GM23338 (cell line): ENCODE measurements at regions not wholly inside any gene's neighbourhood (a gene's known extent, or its start where the extent isn't known, plus 50 kb on each side); places are given as distances from the start of the nearest gene placed in this dataset.

Source experiments
- ATAC-seq: fragments of 200-7000 bp; cut with Tn5 transposase; 3 replicates; pipeline ENCODE4 v1.9.1; 2020
- DNase-seq: peaks from one replicate; pipeline ENCODE4 v3.0.0-alpha.2; 2015; ENCODE audit warnings: low spot score
- H2AFZ ChIP-seq: fragments of 200-600 bp; sonication (generic); 2 replicates; pipeline ENCODE4 v1.8.0; 2016; ENCODE audit warnings: antibody characterized with exemption, mild to moderate bottlenecking, moderate library complexity
- H3F3A ChIP-seq: fragments of 200-600 bp; sonication (generic); replicated peaks from 2 replicates; pipeline ENCODE4 v1.8.0; 2017; ENCODE audit warnings: antibody characterized with exemption, mixed run types, low read depth
- H3K27ac ChIP-seq: fragments of 200-600 bp; sonication (generic); 2 replicates; pipeline ENCODE4 v1.6.1; 2016; ENCODE audit warnings: low read depth
- H3K27me3 ChIP-seq: fragments of 200-600 bp; sonication (generic); 2 replicates; pipeline ENCODE4 v1.8.0; 2016; ENCODE audit warnings: mild to moderate bottlenecking, mixed run types, moderate library complexity; ENCODE audit not compliant: insufficient read depth
- H3K36me3 ChIP-seq: fragments of 200-600 bp; sonication (generic); 2 replicates; pipeline ENCODE4 v1.8.0; 2016; ENCODE audit warnings: mild to moderate bottlenecking; ENCODE audit not compliant: insufficient read depth
- H3K4me1 ChIP-seq: fragments of 200-600 bp; sonication (generic); 2 replicates; pipeline ENCODE4 v1.8.0; 2016; ENCODE audit warnings: mild to moderate bottlenecking, moderate library complexity; ENCODE audit not compliant: insufficient read depth
- H3K4me2 ChIP-seq: fragments of 200-600 bp; sonication (generic); 2 replicates; pipeline ENCODE4 v1.7.1; 2017; ENCODE audit warnings: mixed run types
- H3K4me3 ChIP-seq: fragments of 200-600 bp; sonication (generic); 2 replicates; pipeline ENCODE4 v1.6.1; 2016; ENCODE audit warnings: mixed run types
- H3K79me2 ChIP-seq: fragments of 200-600 bp; sonication (generic); replicated peaks from 2 replicates; pipeline ENCODE4 v1.8.0; 2017; ENCODE audit warnings: mild to moderate bottlenecking; ENCODE audit not compliant: insufficient read depth
- H3K9me2 ChIP-seq: fragments of 200-600 bp; sonication (generic); 2 replicates; pipeline ENCODE4 v1.8.0; 2017; ENCODE audit not compliant: insufficient read depth
- H4K20me1 ChIP-seq: fragments of 200-600 bp; sonication (generic); replicated peaks from 2 replicates; pipeline ENCODE4 v1.8.0; 2017; ENCODE audit warnings: mild to moderate bottlenecking; ENCODE audit not compliant: insufficient read depth
- H3K27ac Mint-ChIP-seq: 2 replicates; pipeline ENCODE4 v1.8.0; 2020; ENCODE audit warnings: inconsistent platforms, mild to moderate bottlenecking, moderate library complexity, mixed read lengths
- H3K27me3 Mint-ChIP-seq: 3 replicates; pipeline ENCODE4 v1.8.0; 2022; ENCODE audit warnings: low read depth, mild to moderate bottlenecking, moderate library complexity, mixed read lengths, inconsistent platforms; ENCODE audit not compliant: insufficient read depth, poor library complexity
- H3K36me3 Mint-ChIP-seq: 3 replicates; pipeline ENCODE4 v1.8.0; 2021; ENCODE audit warnings: low read depth, mild to moderate bottlenecking, inconsistent platforms, moderate library complexity, mixed read lengths
- H3K4me1 Mint-ChIP-seq: 3 replicates; pipeline ENCODE4 v1.8.0; 2020; ENCODE audit warnings: mild to moderate bottlenecking, inconsistent platforms, mixed read lengths
- H3K4me3 Mint-ChIP-seq: 3 replicates; pipeline ENCODE4 v1.8.0; 2021; ENCODE audit warnings: moderate library complexity, mild to moderate bottlenecking, inconsistent platforms, mixed read lengths
- H3K9me3 Mint-ChIP-seq: 3 replicates; pipeline ENCODE4 v1.8.0; 2020; ENCODE audit warnings: moderate library complexity, mild to moderate bottlenecking, inconsistent platforms, mixed read lengths
- EZH2 ChIP-seq: fragments of 200-600 bp; sonication (generic); IDR thresholded peaks from one replicate; pipeline ENCODE4 v1.8.0; 2017; ENCODE audit warnings: antibody characterized with exemption, mild to moderate bottlenecking, low read depth; ENCODE audit not compliant: unreplicated experiment
- POLR2AphosphoS5 ChIP-seq: IDR thresholded peaks from 2 replicates; pipeline ENCODE4 v1.6.1; 2016; ENCODE audit warnings: antibody characterized with exemption, low read depth
- STAT1 ChIP-seq: IDR thresholded peaks from one replicate; pipeline ENCODE4 v1.6.1; 2016; ENCODE audit warnings: antibody characterized with exemption; ENCODE audit not compliant: unreplicated experiment
- ZNF114 ChIP-seq: fragments of 250-450 bp; sonication (Bioruptor Pico); IDR thresholded peaks from 2 replicates; pipeline ENCODE4 v1.5.0; 2020; ENCODE audit warnings: mild to moderate bottlenecking, moderate library complexity
- ZNF331 ChIP-seq: fragments of 250-450 bp; sonication (Bioruptor Pico); IDR thresholded peaks from 2 replicates; pipeline ENCODE4 v1.5.0; 2020; ENCODE audit warnings: low read depth, mild to moderate bottlenecking, moderate library complexity
- TF ChIP-seq, protein P1 (sequence below), 2 experiments: fragments of 200-600 bp in 1 of 2; sonication (generic) in 1 of 2; conservative IDR thresholded peaks; 2 replicates each; pipeline versions ENCODE4 v1.5.1 to v1.6.1; 2016 to 2017; ENCODE audit warnings: antibody characterized with exemption in 2 of 2, low read depth in 2 of 2, mild to moderate bottlenecking in 2 of 2, moderate library complexity in 1 of 2
- TF ChIP-seq, protein P2 (sequence below): fragments of 250-450 bp; sonication (Bioruptor Pico); IDR thresholded peaks from 2 replicates; pipeline ENCODE4 v1.5.0; 2020; ENCODE audit warnings: mild to moderate bottlenecking, moderate library complexity
- TF ChIP-seq, protein P3 (sequence below): IDR thresholded peaks from 2 replicates; pipeline ENCODE4 v1.6.1; 2016; ENCODE audit warnings: antibody characterized with exemption

DNA sequence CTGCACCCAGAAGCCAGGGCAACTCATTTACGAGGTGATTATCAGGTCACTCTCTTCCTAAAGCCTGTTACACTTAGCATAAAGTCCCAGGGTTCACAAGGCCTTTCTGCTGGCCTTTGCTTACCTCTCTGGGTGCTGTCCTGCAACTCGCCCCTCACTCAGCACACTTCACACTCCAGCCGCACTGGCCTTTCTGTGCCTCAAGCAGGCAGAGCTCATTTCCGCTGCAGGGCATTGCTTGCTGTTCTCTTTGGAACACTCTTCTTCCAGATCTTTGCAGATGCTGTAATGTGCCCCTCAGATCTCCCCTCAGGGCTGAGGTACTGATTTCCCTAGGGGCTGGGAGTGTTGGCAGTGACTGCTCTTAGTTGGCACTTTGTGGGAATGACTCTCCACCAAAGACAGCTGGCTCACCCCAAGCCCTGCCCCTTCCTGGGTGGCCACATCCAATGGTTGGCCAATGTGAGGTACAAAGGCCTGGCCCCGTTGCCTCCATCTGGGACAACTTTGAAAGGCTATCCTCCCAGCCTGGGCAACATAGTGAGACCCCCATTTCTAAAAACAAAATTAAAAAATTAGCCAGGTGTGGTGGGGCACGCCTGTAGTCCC lies 50.8 kb upstream of the SSBP3 start:
- Histone ChIP-seq H3F3A (peaks cover 4% of the 10 kb centered on the region; the same call in 1 of the 2 replicates), H2AFZ (peak overlapping the region; percentile 92), H3K9me2 (no peaks in the 10 kb centered on the region), H3K27ac (no peak overlapping the region), H4K20me1 (no peaks in the 10 kb centered on the region), H3K27me3 (no peaks in the 10 kb centered on the region), H3K36me3 (no peaks in the 10 kb centered on the region; the same call in 1 of the 2 replicates), H3K4me3 (no peak overlapping the region), H3K4me1 (peaks cover 18% of the 10 kb centered on the region), H3K4me2 (no peak overlapping the region), H3K79me2 (no peaks in the 10 kb centered on the region)
- H3K36me3 Mint-ChIP-seq, result no peaks in the 10 kb centered on the region
- DNase-seq (no peak), ATAC-seq (no peak)
- H3K9me3 Mint-ChIP-seq, result no peaks in the 10 kb centered on the region
- peaks cover 21% of the 10 kb centered on the region for H3K27me3 Mint-ChIP-seq
- no peak overlapping the region for H3K4me3 Mint-ChIP-seq
- no peak for TF ChIP-seq ZNF331 (CRISPR knock-in tag)
- H3K4me1 Mint-ChIP-seq, result peaks cover 33% of the 10 kb centered on the region
- H3K27ac Mint-ChIP-seq, result no peak overlapping the region

DNA sequence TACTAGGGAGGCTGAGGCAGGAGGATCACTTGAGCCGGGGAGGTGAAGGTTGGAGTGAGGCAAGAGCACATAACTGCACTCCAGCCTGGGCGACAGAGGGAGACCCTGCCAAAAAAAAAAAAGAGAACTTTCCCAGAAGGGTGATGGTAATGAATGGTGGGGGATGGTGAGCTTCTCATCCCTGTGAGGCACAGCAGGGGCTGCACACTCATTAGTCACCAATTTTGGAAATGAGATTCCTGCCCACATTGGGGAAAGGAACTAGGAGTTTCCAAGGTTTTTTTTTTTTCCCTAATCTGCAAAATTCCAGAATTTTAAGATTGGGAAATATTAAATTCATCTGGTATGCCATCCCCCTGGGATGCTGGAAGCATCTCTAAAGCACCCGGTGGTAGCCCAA lies 50.2 kb upstream of the SSBP3 start:
- Histone ChIP-seq H2AFZ (peak overlapping the region; percentile 92; the same call in 1 of the 2 replicates), H3K9me2 (no peaks in the 10 kb centered on the region), H3K4me1 (peaks cover 13% of the 10 kb centered on the region), H3K79me2 (no peaks in the 10 kb centered on the region), H3K36me3 (no peaks in the 10 kb centered on the region; the same call in 1 of the 2 replicates), H3K4me3 (no peak overlapping the region), H3K27me3 (no peaks in the 10 kb centered on the region), H4K20me1 (no peaks in the 10 kb centered on the region), H3K27ac (no peak overlapping the region), H3F3A (peaks cover 4% of the 10 kb centered on the region; the same call in 1 of the 2 replicates), H3K4me2 (no peak overlapping the region)
- Mint-ChIP-seq H3K36me3 (no peaks in the 10 kb centered on the region), H3K9me3 (no peaks in the 10 kb centered on the region), H3K27me3 (peaks cover 17% of the 10 kb centered on the region), H3K27ac (no peak overlapping the region), H3K4me1 (peaks cover 27% of the 10 kb centered on the region), H3K4me3 (no peak overlapping the region)
- DNase-seq, result no peak
- ATAC-seq, result no peak
- TF ChIP-seq ZNF114 (CRISPR knock-in tag) (no peak), EZH2 (no peak), STAT1 (no peak), POLR2AphosphoS5 (no peak), ZNF331 (CRISPR knock-in tag) (no peak)
- TF ChIP-seq, protein P1, sequence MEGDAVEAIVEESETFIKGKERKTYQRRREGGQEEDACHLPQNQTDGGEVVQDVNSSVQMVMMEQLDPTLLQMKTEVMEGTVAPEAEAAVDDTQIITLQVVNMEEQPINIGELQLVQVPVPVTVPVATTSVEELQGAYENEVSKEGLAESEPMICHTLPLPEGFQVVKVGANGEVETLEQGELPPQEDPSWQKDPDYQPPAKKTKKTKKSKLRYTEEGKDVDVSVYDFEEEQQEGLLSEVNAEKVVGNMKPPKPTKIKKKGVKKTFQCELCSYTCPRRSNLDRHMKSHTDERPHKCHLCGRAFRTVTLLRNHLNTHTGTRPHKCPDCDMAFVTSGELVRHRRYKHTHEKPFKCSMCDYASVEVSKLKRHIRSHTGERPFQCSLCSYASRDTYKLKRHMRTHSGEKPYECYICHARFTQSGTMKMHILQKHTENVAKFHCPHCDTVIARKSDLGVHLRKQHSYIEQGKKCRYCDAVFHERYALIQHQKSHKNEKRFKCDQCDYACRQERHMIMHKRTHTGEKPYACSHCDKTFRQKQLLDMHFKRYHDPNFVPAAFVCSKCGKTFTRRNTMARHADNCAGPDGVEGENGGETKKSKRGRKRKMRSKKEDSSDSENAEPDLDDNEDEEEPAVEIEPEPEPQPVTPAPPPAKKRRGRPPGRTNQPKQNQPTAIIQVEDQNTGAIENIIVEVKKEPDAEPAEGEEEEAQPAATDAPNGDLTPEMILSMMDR (conservative IDR thresholded peaks at IDR 0.05; ENCODE audit: low read depth in 2 of 2), result no peak
- TF ChIP-seq, protein P2, sequence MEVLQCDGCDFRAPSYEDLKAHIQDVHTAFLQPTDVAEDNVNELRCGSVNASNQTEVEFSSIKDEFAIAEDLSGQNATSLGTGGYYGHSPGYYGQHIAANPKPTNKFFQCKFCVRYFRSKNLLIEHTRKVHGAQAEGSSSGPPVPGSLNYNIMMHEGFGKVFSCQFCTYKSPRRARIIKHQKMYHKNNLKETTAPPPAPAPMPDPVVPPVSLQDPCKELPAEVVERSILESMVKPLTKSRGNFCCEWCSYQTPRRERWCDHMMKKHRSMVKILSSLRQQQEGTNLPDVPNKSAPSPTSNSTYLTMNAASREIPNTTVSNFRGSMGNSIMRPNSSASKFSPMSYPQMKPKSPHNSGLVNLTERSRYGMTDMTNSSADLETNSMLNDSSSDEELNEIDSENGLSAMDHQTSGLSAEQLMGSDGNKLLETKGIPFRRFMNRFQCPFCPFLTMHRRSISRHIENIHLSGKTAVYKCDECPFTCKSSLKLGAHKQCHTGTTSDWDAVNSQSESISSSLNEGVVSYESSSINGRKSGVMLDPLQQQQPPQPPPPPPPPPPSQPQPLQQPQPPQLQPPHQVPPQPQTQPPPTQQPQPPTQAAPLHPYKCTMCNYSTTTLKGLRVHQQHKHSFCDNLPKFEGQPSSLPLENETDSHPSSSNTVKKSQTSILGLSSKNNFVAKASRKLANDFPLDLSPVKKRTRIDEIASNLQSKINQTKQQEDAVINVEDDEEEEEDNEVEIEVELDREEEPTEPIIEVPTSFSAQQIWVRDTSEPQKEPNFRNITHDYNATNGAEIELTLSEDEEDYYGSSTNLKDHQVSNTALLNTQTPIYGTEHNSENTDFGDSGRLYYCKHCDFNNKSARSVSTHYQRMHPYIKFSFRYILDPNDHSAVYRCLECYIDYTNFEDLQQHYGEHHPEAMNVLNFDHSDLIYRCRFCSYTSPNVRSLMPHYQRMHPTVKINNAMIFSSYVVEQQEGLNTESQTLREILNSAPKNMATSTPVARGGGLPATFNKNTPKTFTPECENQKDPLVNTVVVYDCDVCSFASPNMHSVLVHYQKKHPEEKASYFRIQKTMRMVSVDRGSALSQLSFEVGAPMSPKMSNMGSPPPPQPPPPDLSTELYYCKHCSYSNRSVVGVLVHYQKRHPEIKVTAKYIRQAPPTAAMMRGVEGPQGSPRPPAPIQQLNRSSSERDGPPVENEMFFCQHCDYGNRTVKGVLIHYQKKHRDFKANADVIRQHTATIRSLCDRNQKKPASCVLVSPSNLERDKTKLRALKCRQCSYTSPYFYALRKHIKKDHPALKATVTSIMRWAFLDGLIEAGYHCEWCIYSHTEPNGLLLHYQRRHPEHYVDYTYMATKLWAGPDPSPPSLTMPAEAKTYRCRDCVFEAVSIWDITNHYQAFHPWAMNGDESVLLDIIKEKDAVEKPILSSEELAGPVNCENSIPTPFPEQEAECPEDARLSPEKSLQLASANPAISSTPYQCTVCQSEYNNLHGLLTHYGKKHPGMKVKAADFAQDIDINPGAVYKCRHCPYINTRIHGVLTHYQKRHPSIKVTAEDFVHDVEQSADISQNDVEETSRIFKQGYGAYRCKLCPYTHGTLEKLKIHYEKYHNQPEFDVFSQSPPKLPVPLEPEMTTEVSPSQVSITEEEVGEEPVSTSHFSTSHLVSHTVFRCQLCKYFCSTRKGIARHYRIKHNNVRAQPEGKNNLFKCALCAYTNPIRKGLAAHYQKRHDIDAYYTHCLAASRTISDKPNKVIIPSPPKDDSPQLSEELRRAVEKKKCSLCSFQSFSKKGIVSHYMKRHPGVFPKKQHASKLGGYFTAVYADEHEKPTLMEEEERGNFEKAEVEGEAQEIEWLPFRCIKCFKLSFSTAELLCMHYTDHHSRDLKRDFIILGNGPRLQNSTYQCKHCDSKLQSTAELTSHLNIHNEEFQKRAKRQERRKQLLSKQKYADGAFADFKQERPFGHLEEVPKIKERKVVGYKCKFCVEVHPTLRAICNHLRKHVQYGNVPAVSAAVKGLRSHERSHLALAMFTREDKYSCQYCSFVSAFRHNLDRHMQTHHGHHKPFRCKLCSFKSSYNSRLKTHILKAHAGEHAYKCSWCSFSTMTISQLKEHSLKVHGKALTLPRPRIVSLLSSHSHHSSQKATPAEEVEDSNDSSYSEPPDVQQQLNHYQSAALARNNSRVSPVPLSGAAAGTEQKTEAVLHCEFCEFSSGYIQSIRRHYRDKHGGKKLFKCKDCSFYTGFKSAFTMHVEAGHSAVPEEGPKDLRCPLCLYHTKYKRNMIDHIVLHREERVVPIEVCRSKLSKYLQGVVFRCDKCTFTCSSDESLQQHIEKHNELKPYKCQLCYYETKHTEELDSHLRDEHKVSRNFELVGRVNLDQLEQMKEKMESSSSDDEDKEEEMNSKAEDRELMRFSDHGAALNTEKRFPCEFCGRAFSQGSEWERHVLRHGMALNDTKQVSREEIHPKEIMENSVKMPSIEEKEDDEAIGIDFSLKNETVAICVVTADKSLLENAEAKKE (CRISPR knock-in tag), result no peak
- TF ChIP-seq, protein P3, sequence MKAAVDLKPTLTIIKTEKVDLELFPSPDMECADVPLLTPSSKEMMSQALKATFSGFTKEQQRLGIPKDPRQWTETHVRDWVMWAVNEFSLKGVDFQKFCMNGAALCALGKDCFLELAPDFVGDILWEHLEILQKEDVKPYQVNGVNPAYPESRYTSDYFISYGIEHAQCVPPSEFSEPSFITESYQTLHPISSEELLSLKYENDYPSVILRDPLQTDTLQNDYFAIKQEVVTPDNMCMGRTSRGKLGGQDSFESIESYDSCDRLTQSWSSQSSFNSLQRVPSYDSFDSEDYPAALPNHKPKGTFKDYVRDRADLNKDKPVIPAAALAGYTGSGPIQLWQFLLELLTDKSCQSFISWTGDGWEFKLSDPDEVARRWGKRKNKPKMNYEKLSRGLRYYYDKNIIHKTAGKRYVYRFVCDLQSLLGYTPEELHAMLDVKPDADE, result no peak
